ENCODE measurements at regions not wholly inside any gene's neighbourhood (a gene's known extent, or its start where the extent isn't known, plus 50 kb on each side); places are given as distances from the start of the nearest gene placed in this dataset.

GRCh38 chr14:51441001-51441400 lies 201.0 kb downstream of the TMX1 start:
- DNase-seq (ENCODE audit: low spot score) (no peak), ATAC-seq (no peak)
- Histone ChIP-seq H3K4me1 (ENCODE audit: insufficient read depth) (peaks cover 10% of the 10 kb centered on the region; the same call in 1 of the 2 replicates), H3K36me3 (ENCODE audit: insufficient read depth) (no peaks in the 10 kb centered on the region), H3F3A (replicated peaks; ENCODE audit: low read depth) (no peaks in the 10 kb centered on the region), H3K27ac (ENCODE audit: low read depth) (no peak overlapping the region), H3K9me2 (ENCODE audit: insufficient read depth) (peaks cover 6% of the 10 kb centered on the region; the same call in 1 of the 2 replicates), H3K4me2 (no peak overlapping the region), H2AFZ (no peak overlapping the region), H3K27me3 (ENCODE audit: insufficient read depth) (no peaks in the 10 kb centered on the region), H3K4me3 (no peak overlapping the region), H4K20me1 (replicated peaks; ENCODE audit: insufficient read depth) (no peaks in the 10 kb centered on the region; the same call in 1 of the 2 replicates), H3K79me2 (replicated peaks; ENCODE audit: insufficient read depth) (no peaks in the 10 kb centered on the region)
- no peaks in the 10 kb centered on the region for H3K9me3 Mint-ChIP-seq
- peaks cover 4% of the 10 kb centered on the region for H3K4me1 Mint-ChIP-seq
- no peaks in the 10 kb centered on the region for H3K27me3 Mint-ChIP-seq (ENCODE audit: insufficient read depth, low read depth, poor library complexity)
- TF ChIP-seq STAT1 (IDR thresholded peaks at IDR 0.05; ENCODE audit: unreplicated experiment) (no peak), CTCF (conservative IDR thresholded peaks at IDR 0.05; ENCODE audit: low read depth in 2 of 2) (peak in 1 of 2 experiments; percentile 13; a peak in 1 of 4 replicates), ZNF462 (CRISPR knock-in tag; IDR thresholded peaks at IDR 0.05) (no peak), NANOG (IDR thresholded peaks at IDR 0.05; ENCODE audit: borderline replicate concordance) (no peak), POLR2AphosphoS5 (IDR thresholded peaks at IDR 0.05; ENCODE audit: low read depth) (no peak), ZNF331 (CRISPR knock-in tag; IDR thresholded peaks at IDR 0.05; ENCODE audit: low read depth) (no peak)
- H3K36me3 Mint-ChIP-seq (ENCODE audit: low read depth), result no peaks in the 10 kb centered on the region
- no peak overlapping the region for H3K27ac Mint-ChIP-seq
- H3K4me3 Mint-ChIP-seq, result no peak overlapping the region
